ENCODE measurements at regions not wholly inside any gene's neighbourhood (a gene's known extent, or its start where the extent isn't known, plus 50 kb on each side); places are given as distances from the start of the nearest gene placed in this dataset.
A peak's percentile ranks its signal among the peaks of the same experiment; 100 is the strongest.

DNA sequence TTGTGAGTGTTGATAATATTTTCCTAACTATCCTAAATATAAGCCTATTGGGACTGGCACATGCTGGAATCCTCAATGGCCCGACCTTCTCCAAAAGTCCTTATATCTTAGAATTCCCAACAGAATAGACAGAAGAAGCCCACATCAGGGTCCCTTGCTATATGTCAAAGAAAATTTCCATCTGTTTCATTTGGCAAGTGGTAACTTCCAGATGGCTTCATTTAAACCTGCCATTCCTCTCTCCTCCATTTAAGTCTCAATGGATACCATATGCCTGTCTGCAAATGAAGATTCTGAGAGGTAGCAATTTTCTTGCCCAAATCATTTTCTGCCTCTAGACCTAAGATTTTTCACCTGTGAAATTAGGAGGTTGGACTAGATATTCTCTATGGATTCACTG is 73.1 kb upstream of the KCNA4 start:
- DNase-seq (ENCODE audit: low read depth in 1 of 2, low spot score in 1 of 2): no peak

DNA sequence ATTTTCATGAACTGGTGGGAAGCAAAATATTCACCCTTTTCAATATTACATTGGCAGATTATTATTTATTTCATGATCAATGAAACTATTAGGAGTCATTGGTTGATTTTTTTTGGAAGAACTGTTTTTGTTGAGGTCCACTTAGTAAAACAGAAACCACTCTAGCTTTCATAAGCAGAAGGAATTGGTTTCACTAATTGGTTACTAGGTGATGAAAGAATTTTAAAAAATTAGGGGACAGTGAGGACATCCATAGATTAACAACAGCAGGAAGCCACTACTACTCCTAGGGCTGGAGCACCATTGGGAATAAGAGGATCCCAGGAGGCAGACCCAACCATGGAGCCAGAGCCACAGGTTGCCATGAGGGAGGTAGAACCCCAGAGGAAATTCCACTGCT is 74.4 kb upstream of the KCNA4 start:
- no peak for DNase-seq (ENCODE audit: low read depth in 1 of 2, low spot score in 1 of 2)

DNA sequence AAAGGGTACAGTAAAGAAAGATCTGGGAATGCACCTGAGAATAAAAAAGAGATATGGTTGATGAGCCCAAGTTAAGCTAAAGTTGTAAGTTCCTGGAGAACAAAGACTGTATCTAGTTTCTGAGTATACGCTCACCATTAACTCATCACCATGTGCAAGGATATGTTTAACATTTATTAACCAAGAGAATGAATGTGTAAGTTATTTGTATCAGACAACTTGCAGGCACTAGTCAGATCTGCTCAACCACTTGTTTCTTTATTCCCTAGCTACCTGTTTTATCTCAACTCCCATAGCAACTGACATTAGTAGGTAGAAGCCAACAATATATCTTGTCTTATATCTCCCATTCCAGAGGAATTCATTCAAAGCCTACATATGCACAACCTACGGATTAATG is 74.9 kb upstream of the KCNA4 start:
- DNase-seq (ENCODE audit: low read depth in 1 of 2, low spot score in 1 of 2): no peak

GRCh38 chr11:30092518-30092917 is 75.7 kb upstream of the KCNA4 start:
- DNase-seq (ENCODE audit: low read depth in 1 of 2, low spot score in 1 of 2): no peak

GRCh38 chr11:30100495-30100894 is 83.7 kb upstream of the KCNA4 start:
- DNase-seq (ENCODE audit: low read depth in 1 of 2, low spot score in 1 of 2): no peak

DNA sequence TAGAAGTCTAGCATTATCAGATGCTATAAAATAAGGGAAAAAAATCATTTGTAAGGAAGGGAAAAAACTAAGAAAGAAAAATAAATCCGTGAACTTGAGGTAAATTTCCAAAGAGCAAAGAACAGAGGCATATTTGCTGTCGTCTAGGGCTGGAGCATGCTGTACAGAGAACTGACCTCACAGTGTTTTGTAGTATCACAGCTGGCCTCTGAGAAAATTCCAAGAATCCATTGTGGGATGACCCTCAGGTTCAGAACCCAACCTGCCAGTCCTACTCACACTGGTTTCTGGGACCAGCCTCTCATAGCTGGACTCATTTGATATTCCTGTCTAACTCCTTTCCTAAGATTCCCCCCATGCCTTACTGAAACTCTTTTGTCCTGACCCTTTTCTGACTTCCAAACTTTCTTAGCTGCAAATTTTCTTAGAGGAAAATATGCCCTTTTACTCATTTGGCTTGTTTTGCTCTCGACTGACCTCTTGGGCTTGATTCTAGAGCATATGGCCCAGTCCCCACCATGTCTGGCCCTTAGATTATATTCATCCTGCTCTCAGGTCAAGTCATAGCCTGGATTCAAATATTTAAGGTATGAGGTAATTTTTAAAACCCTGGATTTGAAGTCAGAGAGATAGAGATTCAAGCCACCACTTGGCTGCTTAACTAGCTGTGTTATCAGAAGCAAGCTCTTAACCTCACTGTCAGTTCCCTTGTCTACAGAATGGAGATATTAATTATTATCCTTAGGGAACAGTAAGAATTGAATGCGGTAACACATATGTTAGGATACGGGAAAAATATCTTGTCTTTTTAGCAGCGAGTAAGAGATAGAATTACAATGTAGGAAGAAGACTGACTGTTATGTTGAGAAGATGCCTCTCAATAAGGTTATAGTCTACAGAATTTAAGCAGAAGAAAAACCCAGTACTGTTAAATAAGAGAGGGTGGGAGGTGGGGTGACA is 89.7 kb upstream of the KCNA4 start:
- no peak for DNase-seq (ENCODE audit: low read depth in 1 of 2, low spot score in 1 of 2)

DNA sequence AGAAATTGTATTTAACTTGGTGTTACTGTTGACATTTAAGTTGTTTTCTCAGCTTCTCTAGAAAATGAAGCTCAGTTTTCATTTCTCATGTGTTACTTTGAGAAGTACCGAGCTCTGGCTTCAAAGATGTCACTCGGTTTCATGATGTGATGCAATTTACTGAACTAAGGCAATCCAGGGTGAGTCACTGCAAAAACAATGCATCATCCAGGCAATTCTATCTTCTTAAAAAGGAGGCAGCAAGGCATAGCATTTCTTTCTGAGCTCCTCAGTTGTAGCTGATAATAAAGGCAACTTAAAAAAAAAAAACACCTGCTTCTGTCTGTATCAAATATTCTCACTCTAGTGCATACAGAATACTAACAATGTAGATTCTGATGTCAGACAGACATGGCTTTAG is 91.1 kb upstream of the KCNA4 start:
- no peak for DNase-seq (ENCODE audit: low read depth in 1 of 2, low spot score in 1 of 2)

- DNase-seq (ENCODE audit: low read depth in 1 of 2, low spot score in 1 of 2): no peak
Observed at GRCh38 chr11:30109774-30110173, 92.9 kb upstream of the KCNA4 start.

- DNase-seq (ENCODE audit: low read depth in 1 of 2, low spot score in 1 of 2): no peak
Observed at GRCh38 chr11:30110691-30111090, 93.9 kb upstream of the KCNA4 start.

- no peak for DNase-seq (ENCODE audit: low read depth in 1 of 2, low spot score in 1 of 2)
Observed at GRCh38 chr11:30111786-30112185, 95.0 kb upstream of the KCNA4 start.

GRCh38 chr11:30113326-30113898 is 96.6 kb upstream of the KCNA4 start:
- no peak for DNase-seq (ENCODE audit: low read depth in 1 of 2, low spot score in 1 of 2)

DNA sequence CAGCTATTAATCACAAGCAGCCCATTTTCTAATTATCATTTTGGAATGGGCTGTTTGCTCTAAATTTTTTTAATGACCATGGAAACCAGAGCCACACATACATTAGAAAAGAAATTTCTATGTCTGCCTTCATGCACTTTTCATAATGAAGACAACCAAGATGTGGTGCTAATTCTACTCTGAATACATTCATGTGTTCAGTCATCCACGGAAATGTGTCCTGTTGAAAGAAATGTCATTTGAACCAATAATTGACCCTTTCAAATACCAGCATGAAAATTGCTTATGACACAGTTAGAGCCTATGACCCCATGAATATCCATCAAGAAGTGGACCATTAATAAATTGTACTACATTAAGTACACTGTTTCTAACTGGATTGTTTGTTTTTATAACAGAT is 99.7 kb upstream of the KCNA4 start:
- no peak for DNase-seq (ENCODE audit: low read depth in 1 of 2, low spot score in 1 of 2)

- no peak for DNase-seq (ENCODE audit: low read depth in 1 of 2, low spot score in 1 of 2)
Observed at GRCh38 chr11:30120045-30120589, 103.3 kb upstream of the KCNA4 start.

GRCh38 chr11:30125456-30125855 is 105.4 kb upstream of the FSHB start:
- no peak for DNase-seq (ENCODE audit: low read depth in 1 of 2, low spot score in 1 of 2)

DNA sequence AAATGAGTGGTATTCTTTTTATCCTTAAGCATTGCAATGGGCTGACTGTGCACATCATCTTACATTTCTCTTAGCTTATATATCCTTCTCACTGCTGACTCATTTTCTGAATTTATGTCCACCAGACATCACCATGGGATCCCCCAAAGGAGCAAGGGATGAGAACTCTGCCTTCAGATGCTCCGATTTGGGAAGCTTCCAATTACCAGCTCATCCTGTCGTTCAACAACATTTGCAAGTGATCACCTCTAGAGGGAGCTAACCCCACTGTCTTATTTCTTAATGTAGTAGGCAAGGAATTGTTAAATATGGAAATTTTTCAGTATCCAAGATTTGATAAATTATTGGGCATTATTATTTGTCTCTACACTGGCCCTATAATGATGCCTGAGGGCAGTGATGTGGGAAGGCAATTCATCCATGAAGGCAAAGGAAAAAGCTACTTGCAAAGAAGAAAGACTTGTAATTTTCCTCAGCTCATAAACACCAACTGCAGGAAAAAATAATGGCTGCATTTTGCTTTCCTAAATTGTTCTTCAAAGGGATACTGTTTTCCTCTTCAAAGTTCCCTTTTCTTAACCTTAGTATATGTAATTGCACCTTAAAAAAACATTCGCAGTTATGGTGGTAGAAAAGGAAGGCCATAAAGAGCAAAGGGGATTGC is 102.4 kb upstream of the FSHB start:
- DNase-seq (ENCODE audit: low read depth in 1 of 2, low spot score in 1 of 2): no peak

DNA sequence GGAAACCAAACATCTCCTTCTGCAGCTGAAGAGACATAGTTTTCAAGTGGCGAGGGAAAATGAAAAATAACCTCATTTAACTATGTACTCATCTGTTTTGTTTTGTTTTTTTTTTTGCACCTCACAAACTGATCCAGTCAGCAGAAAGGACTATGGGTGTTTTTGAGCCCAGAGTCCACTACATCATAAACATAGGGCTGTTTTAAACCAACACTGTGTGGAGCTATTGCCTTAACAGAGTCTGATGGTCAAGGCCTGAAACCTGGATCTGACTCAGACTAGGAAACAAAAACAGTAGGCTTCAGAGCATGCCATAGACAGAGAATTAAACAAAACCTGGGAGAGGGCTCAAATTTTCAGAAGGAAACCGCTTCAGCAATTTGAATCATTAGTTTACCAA is 99.3 kb upstream of the FSHB start:
- DNase-seq (ENCODE audit: low read depth in 1 of 2, low spot score in 1 of 2): no peak

GRCh38 chr11:30133281-30133680 is 97.5 kb upstream of the FSHB start:
- DNase-seq (ENCODE audit: low read depth in 1 of 2, low spot score in 1 of 2): no peak

DNA sequence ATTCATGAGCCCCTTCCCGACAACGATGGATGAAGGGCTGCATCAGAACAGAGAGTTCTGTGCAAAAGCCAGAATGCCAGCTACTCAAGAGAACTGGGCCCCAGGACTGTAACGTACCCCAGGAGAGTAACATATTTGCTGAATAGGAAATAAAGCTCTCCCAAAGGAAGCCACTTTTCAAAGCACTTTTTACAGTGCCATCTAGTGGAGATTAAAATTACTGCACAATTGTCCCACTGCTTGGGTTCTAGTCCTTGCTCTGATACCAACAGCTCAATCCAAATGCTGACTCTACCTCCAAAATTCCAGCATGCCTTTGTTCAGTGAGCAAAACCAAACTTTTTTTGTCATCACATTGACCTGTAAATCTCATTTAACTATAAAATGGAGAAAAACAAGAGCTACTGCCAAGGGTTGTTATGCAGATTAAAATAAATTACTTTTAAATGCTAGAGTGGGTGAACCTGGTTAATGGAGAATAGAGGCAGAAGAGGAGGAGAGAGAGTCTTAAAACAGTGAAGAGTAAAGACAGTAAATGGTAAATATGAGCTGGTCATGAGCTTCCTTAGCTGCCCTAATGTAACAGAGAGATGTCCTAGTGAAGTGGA is 87.6 kb upstream of the FSHB start:
- DNase-seq (ENCODE audit: low read depth in 1 of 2, low spot score in 1 of 2): peak in 1 of 2 donors; percentile 6

DNA sequence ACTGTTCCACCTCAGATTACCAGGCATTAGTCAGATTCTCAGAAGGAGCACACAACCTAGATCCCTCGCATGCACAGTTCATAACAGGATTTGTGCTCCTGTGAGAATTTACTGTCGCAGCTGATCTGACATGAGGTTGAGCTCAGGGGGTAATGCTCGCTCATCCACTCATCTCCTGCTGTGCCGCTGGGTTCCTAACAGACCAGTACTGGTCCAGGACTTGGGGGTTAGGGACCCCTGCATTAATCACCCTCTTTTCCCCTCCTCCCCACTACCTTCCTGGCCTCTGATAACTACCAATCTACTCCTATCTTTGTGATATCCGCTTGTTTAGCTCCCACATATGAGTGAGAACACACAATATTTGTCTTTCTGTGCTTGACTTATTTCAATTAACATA is 83.5 kb upstream of the FSHB start:
- DNase-seq (ENCODE audit: low read depth in 1 of 2, low spot score in 1 of 2): no peak

GRCh38 chr11:30149998-30150397 is 80.8 kb upstream of the FSHB start:
- DNase-seq (ENCODE audit: low read depth in 1 of 2, low spot score in 1 of 2): no peak

DNA sequence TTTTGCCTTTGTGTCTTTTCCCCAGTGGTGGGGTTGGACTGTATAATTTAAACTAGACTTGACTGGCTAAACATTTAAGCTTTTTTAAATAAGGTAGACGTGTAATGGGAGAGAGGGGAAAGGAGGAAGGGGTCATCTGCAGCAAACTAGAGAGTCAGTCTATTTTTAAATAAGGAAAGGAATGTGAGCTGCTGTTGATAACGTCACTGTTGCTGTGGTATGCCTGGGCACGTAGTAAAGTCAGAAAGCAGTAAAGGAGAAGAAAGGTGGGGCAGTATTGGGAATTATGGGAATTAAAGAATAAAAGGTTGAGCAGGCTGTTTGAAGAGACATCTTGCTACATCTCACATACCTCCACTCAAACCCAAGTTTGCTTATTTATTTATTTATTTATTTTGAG is 80.4 kb upstream of the FSHB start:
- DNase-seq (ENCODE audit: low read depth in 1 of 2, low spot score in 1 of 2): no peak

GRCh38 chr11:30153008-30153407 is 77.8 kb upstream of the FSHB start:
- DNase-seq (ENCODE audit: low read depth in 1 of 2, low spot score in 1 of 2): no peak

Data from activated CD4-positive, alpha-beta T cell treated with anti-CD3 and anti-CD28 coated beads, Interleukin-2, amount 50 U/mL, for 24 hours (primary cell).